ENCODE measurements at regions not wholly inside any gene's neighbourhood (a gene's known extent, or its start where the extent isn't known, plus 50 kb on each side); places are given as distances from the start of the nearest gene placed in this dataset.
"Not testable (repeated sequence)": the region's sequence is repeated elsewhere in the genome, so short reads cannot be mapped to it uniquely, and the experiment has no call there.

DNA sequence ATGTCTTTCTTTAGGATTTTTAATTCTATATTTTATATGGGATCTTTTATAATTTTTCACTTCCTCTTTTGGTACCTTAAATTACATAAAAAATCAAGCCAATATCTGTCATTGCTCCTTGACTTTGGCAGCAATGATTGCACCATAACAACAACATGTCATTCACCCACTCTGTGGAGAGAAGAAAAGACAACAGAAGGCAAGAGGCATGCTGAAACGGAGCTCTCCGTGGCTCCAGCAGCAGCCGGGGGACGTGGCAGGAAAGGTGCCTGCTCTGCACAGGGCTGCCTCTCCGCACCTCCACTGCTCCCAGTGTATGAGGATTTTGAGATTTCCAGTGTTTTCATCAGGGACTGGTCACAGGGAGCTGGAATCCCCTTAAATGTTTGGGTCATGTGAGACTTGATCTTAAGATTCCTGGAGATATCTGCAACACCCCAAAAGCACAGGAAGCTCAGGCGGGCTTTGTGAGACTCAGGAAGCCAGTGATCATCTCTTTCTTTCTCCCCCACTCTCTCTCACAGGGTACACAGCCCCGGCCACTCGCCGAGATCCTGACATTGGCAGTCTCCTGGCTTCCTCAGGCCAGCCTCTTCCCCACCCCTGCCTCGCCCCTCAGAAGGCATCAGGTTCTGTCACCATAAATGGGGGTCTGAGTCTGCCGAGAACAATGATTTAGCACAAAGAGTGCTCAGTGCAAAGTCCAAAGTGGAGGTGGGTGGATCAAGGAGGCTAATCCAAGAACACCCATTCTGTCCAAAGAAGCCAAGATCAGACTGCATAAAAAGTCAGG is 74.6 kb downstream of the ACTL7B start:
- 33 to 38% (median 37%) methylated on average over 11 of the region's 11 CpGs for WGBS, 3 donors
- H3K4me3 ChIP-seq = no peak overlapping the region
- H3K36me3 ChIP-seq = no peaks in the 10 kb centered on the region
- DNase-seq = no peak
- no peaks in the 10 kb centered on the region for H3K27me3 ChIP-seq
- no peaks in the 10 kb centered on the region for H3K9me3 ChIP-seq
- H3K4me1 ChIP-seq (ENCODE audit: insufficient read depth) = no peaks in the 10 kb centered on the region
- intact Hi-C loops (cut with DNase I) = loop anchor here in 1 of 4 donors (10.0 kb wide), 1 partner anchor 1726 kb away; no protein-coding TSS in a partner anchor
- TF ChIP-seq, protein P1, sequence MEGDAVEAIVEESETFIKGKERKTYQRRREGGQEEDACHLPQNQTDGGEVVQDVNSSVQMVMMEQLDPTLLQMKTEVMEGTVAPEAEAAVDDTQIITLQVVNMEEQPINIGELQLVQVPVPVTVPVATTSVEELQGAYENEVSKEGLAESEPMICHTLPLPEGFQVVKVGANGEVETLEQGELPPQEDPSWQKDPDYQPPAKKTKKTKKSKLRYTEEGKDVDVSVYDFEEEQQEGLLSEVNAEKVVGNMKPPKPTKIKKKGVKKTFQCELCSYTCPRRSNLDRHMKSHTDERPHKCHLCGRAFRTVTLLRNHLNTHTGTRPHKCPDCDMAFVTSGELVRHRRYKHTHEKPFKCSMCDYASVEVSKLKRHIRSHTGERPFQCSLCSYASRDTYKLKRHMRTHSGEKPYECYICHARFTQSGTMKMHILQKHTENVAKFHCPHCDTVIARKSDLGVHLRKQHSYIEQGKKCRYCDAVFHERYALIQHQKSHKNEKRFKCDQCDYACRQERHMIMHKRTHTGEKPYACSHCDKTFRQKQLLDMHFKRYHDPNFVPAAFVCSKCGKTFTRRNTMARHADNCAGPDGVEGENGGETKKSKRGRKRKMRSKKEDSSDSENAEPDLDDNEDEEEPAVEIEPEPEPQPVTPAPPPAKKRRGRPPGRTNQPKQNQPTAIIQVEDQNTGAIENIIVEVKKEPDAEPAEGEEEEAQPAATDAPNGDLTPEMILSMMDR (IDR thresholded peaks at IDR 0.05) = no peak
- TF ChIP-seq EP300 (IDR thresholded peaks at IDR 0.05) (no peak), POLR2A (IDR thresholded peaks at IDR 0.05) (no peak)
- H3K27ac ChIP-seq = no peak overlapping the region

DNA sequence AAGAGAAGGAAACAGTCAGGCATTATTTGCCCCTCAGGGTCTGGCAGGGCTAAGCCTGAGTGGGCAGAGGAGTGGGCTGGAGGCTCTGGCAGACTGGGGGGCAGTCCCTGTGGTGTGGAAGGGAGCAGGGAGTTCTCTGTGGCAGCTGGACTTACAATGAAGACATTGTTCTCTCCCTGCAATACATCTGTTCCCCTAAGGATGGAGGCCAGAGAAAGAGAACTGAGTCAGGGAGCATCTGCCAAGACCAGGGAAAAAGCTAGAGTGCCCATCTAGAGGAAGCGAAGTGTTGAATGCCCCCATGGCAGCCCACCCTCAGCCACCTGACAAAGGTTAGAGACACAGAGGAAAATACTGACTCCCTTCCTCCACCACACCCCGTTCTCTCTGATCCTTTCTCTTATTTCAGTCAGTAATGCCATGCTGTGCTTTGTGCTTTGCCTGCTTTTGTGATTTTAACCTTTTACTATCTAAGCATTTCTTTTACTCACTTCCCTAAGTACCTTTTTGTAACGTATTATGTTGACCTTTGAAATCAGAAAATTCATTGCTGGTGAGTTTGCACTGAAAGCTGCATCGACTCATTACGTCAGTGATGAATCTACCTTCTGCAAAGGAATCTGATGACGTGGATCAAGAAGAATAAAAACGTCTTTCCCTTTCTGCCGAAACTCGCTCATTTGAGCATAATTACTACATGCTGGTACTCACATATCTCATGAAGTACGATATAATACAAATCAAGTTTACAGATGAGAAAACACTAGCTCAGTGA is 76.0 kb downstream of the ACTL7B start:
- intact Hi-C loops (cut with DNase I) = loop anchor here in 1 of 4 donors (10.0 kb wide), 1 partner anchor 1725 kb away; no protein-coding TSS in a partner anchor
- Histone ChIP-seq H3K27ac (no peak overlapping the region), H3K36me3 (no peaks in the 10 kb centered on the region), H3K4me3 (no peak overlapping the region), H3K9me3 (no peaks in the 10 kb centered on the region), H3K4me1 (ENCODE audit: insufficient read depth) (no peaks in the 10 kb centered on the region), H3K27me3 (no peaks in the 10 kb centered on the region)
- 72 to 84% (median 79%) methylated on average over 10 of the region's 10 CpGs for WGBS, 3 donors
- TF ChIP-seq, protein P1 (IDR thresholded peaks at IDR 0.05) = no peak
- TF ChIP-seq EP300 (IDR thresholded peaks at IDR 0.05) (no peak), POLR2A (IDR thresholded peaks at IDR 0.05) (no peak)
- no peak for DNase-seq

DNA sequence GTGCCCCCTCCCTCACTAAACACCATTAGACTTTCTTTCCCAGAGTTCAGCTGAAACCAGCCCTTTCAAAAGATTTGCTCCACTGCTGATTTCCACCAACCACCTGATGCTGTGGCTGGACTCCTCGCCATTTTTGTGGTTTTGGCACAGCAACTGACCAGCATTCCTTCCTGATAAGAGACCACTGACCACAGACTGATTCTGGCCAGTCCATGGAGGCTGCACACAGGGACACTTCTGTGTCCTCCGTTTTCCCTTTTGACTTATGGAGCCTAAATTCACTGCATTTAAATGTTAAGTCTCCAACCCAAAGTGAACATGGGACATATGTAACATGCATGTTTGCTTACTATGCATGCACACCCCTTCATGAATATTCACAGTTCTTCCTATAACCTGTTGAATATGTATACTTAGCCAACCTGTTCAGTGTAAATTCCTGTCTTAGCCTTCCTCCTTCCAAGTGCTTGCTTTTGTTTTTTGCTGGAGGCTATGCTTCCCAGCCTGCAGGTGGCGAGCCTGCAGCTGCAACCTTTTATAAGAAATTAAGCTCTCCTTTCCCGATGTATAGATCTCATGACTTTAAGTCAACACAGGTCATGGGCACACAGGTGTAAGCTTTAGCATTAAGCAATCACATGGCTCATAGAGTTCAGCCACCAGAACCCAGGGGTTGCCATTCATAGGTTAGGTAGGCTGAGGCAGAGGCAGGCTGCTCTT is 78.7 kb downstream of the ACTL7B start:
- DNase-seq = no peak
- intact Hi-C loops (cut with DNase I) = no loop called here
- Histone ChIP-seq H3K4me3 (no peak overlapping the region), H3K27ac (no peak overlapping the region), H3K27me3 (no peaks in the 10 kb centered on the region), H3K4me1 (ENCODE audit: insufficient read depth) (no peaks in the 10 kb centered on the region), H3K9me3 (no peaks in the 10 kb centered on the region), H3K36me3 (no peaks in the 10 kb centered on the region)
- TF ChIP-seq EP300 (IDR thresholded peaks at IDR 0.05) (no peak), POLR2A (IDR thresholded peaks at IDR 0.05) (no peak)
- TF ChIP-seq, protein P1 (IDR thresholded peaks at IDR 0.05) = no peak
- WGBS, 3 donors = 22 to 29% (median 26%) methylated on average over 4 of the region's 4 CpGs

DNA sequence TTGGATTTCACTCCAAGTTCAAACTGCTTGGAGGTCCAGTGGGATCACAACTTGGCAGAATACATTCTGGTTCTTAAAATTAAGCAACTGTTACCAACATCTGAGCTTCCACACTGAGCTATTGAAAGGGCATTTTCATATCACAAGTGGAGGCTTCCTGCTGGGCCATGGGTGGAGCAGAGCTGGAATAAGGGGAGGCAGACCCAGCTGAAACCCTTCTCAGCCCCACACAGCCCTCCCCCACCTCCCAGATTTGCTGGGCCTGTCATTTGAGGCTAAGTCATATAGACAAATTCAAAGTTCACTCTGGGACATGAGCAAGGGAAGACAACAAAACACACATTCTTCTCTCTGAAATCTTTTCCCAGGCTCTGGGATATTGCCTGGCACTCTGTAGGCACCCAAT is 79.9 kb downstream of the ACTL7B start:
- DNase-seq = no peak
- H3K27ac ChIP-seq = no peak overlapping the region
- H3K27me3 ChIP-seq = no peaks in the 10 kb centered on the region
- H3K4me1 ChIP-seq (ENCODE audit: insufficient read depth) = no peaks in the 10 kb centered on the region
- intact Hi-C loops (cut with DNase I) = no loop called here
- no peak overlapping the region for H3K4me3 ChIP-seq
- TF ChIP-seq POLR2A (IDR thresholded peaks at IDR 0.05) = no peak
- TF ChIP-seq EP300 (IDR thresholded peaks at IDR 0.05) = no peak
- TF ChIP-seq, protein P1 (IDR thresholded peaks at IDR 0.05) = no peak
- H3K9me3 ChIP-seq = no peaks in the 10 kb centered on the region
- no peaks in the 10 kb centered on the region for H3K36me3 ChIP-seq

DNA sequence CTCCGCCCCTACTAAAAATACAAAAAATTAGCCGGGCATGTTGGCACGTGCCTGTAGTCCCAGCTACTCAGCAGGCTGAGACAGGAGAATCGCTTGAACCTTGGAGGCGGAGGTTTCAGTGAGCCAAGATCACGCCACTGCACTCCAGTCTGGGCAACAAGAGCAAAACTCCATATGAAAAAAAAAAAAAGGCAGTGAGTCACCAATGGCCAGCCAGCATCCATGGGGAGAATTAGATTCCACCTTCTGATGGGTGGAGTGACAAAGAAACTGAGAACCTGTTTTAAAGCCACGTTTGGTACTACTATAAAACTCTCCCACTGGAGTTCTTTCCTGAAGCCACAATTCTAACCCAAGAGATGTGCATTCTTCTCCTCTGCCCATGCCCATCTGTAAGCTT is 81.7 kb downstream of the ACTL7B start:
- intact Hi-C loops (cut with DNase I); H3K27ac ChIP-seq; DNase-seq; H3K4me1 ChIP-seq (ENCODE audit: insufficient read depth); H3K36me3 ChIP-seq; H3K9me3 ChIP-seq; H3K27me3 ChIP-seq; H3K4me3 ChIP-seq: not testable (repeated sequence)
- 90 to 95% (median 91%) methylated on average over 7 of the region's 7 CpGs for WGBS, 3 donors
